K562 (cell line): ENCODE measurements at regions not wholly inside any gene's neighbourhood (a gene's known extent, or its start where the extent isn't known, plus 50 kb on each side); places are given as distances from the start of the nearest gene placed in this dataset.

Experiments
- ATAC-seq: fragments of 200-7000 bp; cut with Tn5 transposase; 3 replicates; pipeline ENCODE4 v1.9.1; 2020; ENCODE audit warnings: moderate library complexity
- BruUV-seq: library from RNA; stranded (reverse); fragments of 400-500 nt; replicated peaks from 2 replicates; lab custom pipeline; 2021; lab: Mats Ljungman, UMichigan
- CTCF ChIA-PET: fragments of 300-600 bp; formaldehyde crosslinking; extraction: SDS; loops from one replicate; lab custom pipeline; 2021; ENCODE audit warnings: low intra/inter-chr PET ratio; lab: Yijun Ruan, JAX
- POLR2A ChIA-PET: fragments of 300-600, 350-650 bp; sonication (Branson Sonifier 250); formaldehyde crosslinking; extraction: SDS; loops from one replicate; lab custom pipeline; 2021; ENCODE audit warnings: antibody characterized with exemption, inconsistent platforms; lab: Yijun Ruan, JAX
- DNase-seq, 4 experiments: peaks; one replicate each; pipeline versions ENCODE4 v3.0.0 to v3.0.0-alpha.2; 2011 to 2018; ENCODE audit warnings: low spot score in 3 of 4, mixed read lengths in 3 of 4; ENCODE audit errors: extremely low read depth in 1 of 4
- FAIRE-seq: peaks from 2 replicates; lab custom pipeline; 2011; peaks lifted over from hg19 to GRCh38; lab: Jason Lieb, UNC
- H2AFZ ChIP-seq: 2 replicates; pipeline ENCODE4 v1.6.0; 2011; ENCODE audit warnings: low read depth, low read length, control low read depth, inconsistent platforms
- H3K27ac ChIP-seq: fragments of 200-600 bp; 3 replicates; pipeline ENCODE4 v1.8.0; 2011; ENCODE audit warnings: low read depth, mild to moderate bottlenecking, control low read depth, inconsistent platforms, low read length, moderate library complexity, mixed read lengths; ENCODE audit errors: extremely low read depth
- H3K27me3 ChIP-seq, 2 experiments: fragments of 300-600 bp in 1 of 2; 2 replicates in 1 of 2; 3 replicates in 1 of 2; pipeline versions ENCODE4 v1.6.0 to v1.8.0; 2011; ENCODE audit warnings: inconsistent platforms in 2 of 2, low read length in 2 of 2, mild to moderate bottlenecking in 1 of 2, mixed read lengths in 1 of 2, moderate library complexity in 1 of 2; ENCODE audit not compliant: control insufficient read depth in 2 of 2, insufficient read depth in 2 of 2
- H3K36me3 ChIP-seq: fragments of 300-600 bp; 3 replicates; pipeline ENCODE4 v1.8.0; 2011; ENCODE audit warnings: mild to moderate bottlenecking, low read length, inconsistent platforms; ENCODE audit not compliant: control insufficient read depth, insufficient read depth
- H3K4me1 ChIP-seq, 2 experiments: fragments of 200-600 bp in 1 of 2; replicated peaks in 1 of 2; 2 replicates in 1 of 2; 3 replicates in 1 of 2; pipeline versions ENCODE4 v1.5.1 to v1.8.0; 2011; ENCODE audit warnings: inconsistent platforms in 2 of 2, low read length in 2 of 2, mild to moderate bottlenecking in 1 of 2, mixed read lengths in 1 of 2, moderate library complexity in 1 of 2; ENCODE audit not compliant: control insufficient read depth in 2 of 2, insufficient read depth in 2 of 2
- H3K4me2 ChIP-seq: 2 replicates; pipeline ENCODE4 v1.6.1; 2011; ENCODE audit warnings: low read length, control low read depth, inconsistent platforms, mixed read lengths; ENCODE audit not compliant: insufficient read depth
- H3K4me3 ChIP-seq: fragments of 200-600 bp; sonication (generic), shearing (Covaris generic); 2 replicates; pipeline ENCODE4 v1.5.1; 2016; ENCODE audit warnings: control low read depth, inconsistent platforms
- H3K79me2 ChIP-seq: fragments of 200-600 bp; 3 replicates; pipeline ENCODE4 v1.8.0; 2011; ENCODE audit warnings: low read length, inconsistent platforms; ENCODE audit not compliant: control insufficient read depth, insufficient read depth
- H3K9ac ChIP-seq, 2 experiments: 2 replicates each; pipeline versions ENCODE4 v1.6.0 to v1.6.1; 2011; ENCODE audit warnings: low read depth in 2 of 2, low read length in 2 of 2, control low read depth in 1 of 2, inconsistent platforms in 1 of 2, mild to moderate bottlenecking in 1 of 2, mixed read lengths in 1 of 2; ENCODE audit not compliant: insufficient read depth in 1 of 2
- H3K9me1 ChIP-seq: one replicate; pipeline ENCODE4 v1.6.0; 2011; ENCODE audit warnings: inconsistent platforms, mild to moderate bottlenecking, low read length, moderate library complexity; ENCODE audit not compliant: control insufficient read depth, insufficient read depth
- H3K9me3 ChIP-seq: replicated peaks from 2 replicates; pipeline ENCODE4 v1.5.1; 2011; ENCODE audit warnings: low read depth, low read length, inconsistent platforms; ENCODE audit not compliant: control insufficient read depth, insufficient read depth
- H4K20me1 ChIP-seq: replicated peaks from 2 replicates; pipeline ENCODE4 v1.6.1; 2011; ENCODE audit warnings: low read length, inconsistent platforms, mixed read lengths; ENCODE audit not compliant: control insufficient read depth, insufficient read depth
- BRCA1 ChIP-seq, 2 experiments: fragments of 450-650 bp in 1 of 2; sonication (generic) in 1 of 2; formaldehyde crosslinking in 1 of 2; IDR thresholded peaks; 2 replicates each; pipeline versions ENCODE4 v1.5.0 to v1.6.1; 2017 to 2020; ENCODE audit warnings: mild to moderate bottlenecking in 1 of 2, missing genetic modification reagents in 1 of 2
- EZH2 ChIP-seq: IDR thresholded peaks from 2 replicates; pipeline ENCODE4 v1.6.1; 2012; ENCODE audit warnings: low read depth, mild to moderate bottlenecking, inconsistent platforms, low read length, borderline replicate concordance
- MEIS2 ChIP-seq: fragments of 450-650 bp; IDR thresholded peaks from 2 replicates; pipeline ENCODE4 v1.6.1; 2014; ENCODE audit warnings: mild to moderate bottlenecking; ENCODE audit not compliant: partially characterized antibody
- RAD21 ChIP-seq, 2 experiments: fragments of 250-450 bp in 1 of 2; fragments of 450-650 bp in 1 of 2; sonication (Bioruptor Pico) in 1 of 2; formaldehyde crosslinking in 1 of 2; IDR thresholded peaks in 1 of 2; conservative IDR thresholded peaks in 1 of 2; 2 replicates each; pipeline versions ENCODE4 v1.4.0 to v1.8.0; 2020 to 2022; ENCODE audit warnings: mild to moderate bottlenecking in 2 of 2, moderate library complexity in 1 of 2
- TCF7L2 ChIP-seq: fragments of 150-350 bp; IDR thresholded peaks from 2 replicates; pipeline ENCODE4 v1.6.1; 2016; ENCODE audit warnings: low read depth, mild to moderate bottlenecking, low read length, moderate library complexity
- YY1 ChIP-seq, 3 experiments: IDR thresholded peaks; 2 replicates each; pipeline ENCODE4 v1.6.1; 2011; ENCODE audit warnings: low read length in 2 of 3, mild to moderate bottlenecking in 2 of 3, moderate library complexity in 2 of 3, borderline replicate concordance in 1 of 3, control low read depth in 1 of 3, low read depth in 1 of 3; ENCODE audit not compliant: insufficient read depth in 3 of 3, insufficient replicate concordance in 2 of 3, control insufficient read depth in 1 of 3, insufficient read length in 1 of 3; ENCODE audit errors: extremely low read depth in 1 of 3
- WGBS: fragments of 100-300 bp; shearing (Covaris generic); methylation state at CpG from one replicate; pipeline ENCODE4 v1.1.6; 2016; ENCODE audit warnings: low coverage, mixed read lengths; ENCODE audit not compliant: insufficient coverage; ENCODE audit errors: missing lambda C conversion rate; 5-methylcytosine and 5-hydroxymethylcytosine counted together
- in situ Hi-C: fragments of 300-500 bp; cut with MboI; formaldehyde crosslinking; loops from 4 replicates; pipeline ENCODE4 v1.15.0; 2018; ENCODE audit warnings: inconsistent platforms, mixed read lengths
- intact Hi-C: fragments of 100-400 bp; cut with micrococcal nuclease; formaldehyde crosslinking; loops from 2 replicates; pipeline ENCODE4 v1.14.2; 2022
- TF ChIP-seq, protein P1 (sequence below): sonication (generic); formaldehyde crosslinking; IDR thresholded peaks from 2 replicates; pipeline ENCODE4 v1.8.0; 2022; ENCODE audit warnings: mild to moderate bottlenecking, low read depth, missing genetic modification reagents

DNA sequence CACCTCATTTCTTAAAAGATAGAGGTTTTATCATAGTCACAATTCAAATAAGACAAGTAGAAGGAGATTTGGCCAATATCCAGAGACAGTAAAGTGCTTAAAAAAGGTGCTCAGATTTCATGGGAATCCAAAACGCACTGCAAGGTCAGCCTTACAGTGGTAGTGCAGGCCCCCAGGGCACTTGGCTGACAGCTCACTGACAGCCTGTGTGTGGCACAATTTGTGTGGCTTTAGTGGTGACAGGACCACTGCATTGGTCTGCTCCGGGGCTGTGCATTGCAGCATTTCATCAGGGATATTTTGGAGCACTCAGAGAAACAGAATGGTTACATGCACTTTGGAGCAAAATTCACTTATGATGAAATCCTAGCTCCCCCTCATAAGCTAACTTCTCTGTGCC, 544.3 kb downstream of the NTRK3 start:
- no peak for DNase-seq
- H3K27me3 ChIP-seq = no peaks in the 10 kb centered on the region
- intact Hi-C loops = no loop called here
- no peak for TF ChIP-seq YY1 (IDR thresholded peaks at IDR 0.05; ENCODE audit: borderline replicate concordance in 1 of 3, control insufficient read depth in 1 of 3, extremely low read depth in 1 of 3, insufficient read depth in 3 of 3, insufficient read length in 1 of 3, insufficient replicate concordance in 2 of 3, low read depth in 1 of 3, low read length in 2 of 3)
- no peak for TF ChIP-seq BRCA1 (IDR thresholded peaks at IDR 0.05)
- TF ChIP-seq BRCA1 (CRISPR knock-in tag; IDR thresholded peaks at IDR 0.05) = no peak
- TF ChIP-seq, all 486 proteins: peak for 0
- ATAC-seq (no peak), FAIRE-seq (no peak)
- H3K9me3 ChIP-seq = no peaks in the 10 kb centered on the region
- H3K36me3 ChIP-seq = no peaks in the 10 kb centered on the region
- H3K4me1 ChIP-seq = no peaks in the 10 kb centered on the region
- 19% methylated on average over 2 of the region's 2 CpGs for WGBS
- no peak overlapping the region for H3K4me2 ChIP-seq
- ChIA-PET POLR2A (no interaction called here), CTCF (no interaction called here)
- H3K79me2 ChIP-seq = no peaks in the 10 kb centered on the region
- H4K20me1 ChIP-seq = no peaks in the 10 kb centered on the region
- no peak overlapping the region for H3K9ac ChIP-seq
- no TSS peak for BruUV-seq
- in situ Hi-C loops = no loop called here
- H2AFZ ChIP-seq = no peak overlapping the region
- no peak overlapping the region for H3K27ac ChIP-seq
- peaks cover 3% of the 10 kb centered on the region for H3K9me1 ChIP-seq
- H3K4me3 ChIP-seq = no peak overlapping the region

DNA sequence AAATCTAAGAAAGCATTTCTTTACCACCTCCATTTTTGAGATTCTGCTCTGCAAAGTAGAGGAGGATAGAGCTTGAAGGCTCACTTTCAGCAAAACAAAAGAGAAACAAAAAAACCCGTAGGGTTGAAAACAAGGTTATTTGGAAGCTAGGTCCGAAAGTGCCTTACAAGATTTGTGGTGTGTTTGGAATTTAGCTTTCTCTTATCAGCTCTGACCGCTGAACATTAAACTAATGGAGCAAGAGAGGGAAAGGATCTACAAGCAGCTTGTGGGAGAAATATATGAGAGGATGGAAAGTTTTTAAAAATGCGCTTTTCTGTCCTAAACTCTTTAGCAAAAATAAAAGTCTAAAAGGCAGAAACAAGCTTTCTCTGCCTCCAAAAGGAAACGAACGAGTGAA, 545.5 kb downstream of the NTRK3 start:
- intact Hi-C loops (no loop called here), in situ Hi-C loops (no loop called here)
- no peak overlapping the region for H3K27ac ChIP-seq
- H3K9ac ChIP-seq = no peak overlapping the region
- no peak overlapping the region for H2AFZ ChIP-seq
- H3K27me3 ChIP-seq = no peaks in the 10 kb centered on the region
- 6% methylated on average over 6 of the region's 6 CpGs for WGBS
- no peaks in the 10 kb centered on the region for H3K36me3 ChIP-seq
- no peaks in the 10 kb centered on the region for H3K4me1 ChIP-seq
- no peak for FAIRE-seq
- TF ChIP-seq, protein P1, sequence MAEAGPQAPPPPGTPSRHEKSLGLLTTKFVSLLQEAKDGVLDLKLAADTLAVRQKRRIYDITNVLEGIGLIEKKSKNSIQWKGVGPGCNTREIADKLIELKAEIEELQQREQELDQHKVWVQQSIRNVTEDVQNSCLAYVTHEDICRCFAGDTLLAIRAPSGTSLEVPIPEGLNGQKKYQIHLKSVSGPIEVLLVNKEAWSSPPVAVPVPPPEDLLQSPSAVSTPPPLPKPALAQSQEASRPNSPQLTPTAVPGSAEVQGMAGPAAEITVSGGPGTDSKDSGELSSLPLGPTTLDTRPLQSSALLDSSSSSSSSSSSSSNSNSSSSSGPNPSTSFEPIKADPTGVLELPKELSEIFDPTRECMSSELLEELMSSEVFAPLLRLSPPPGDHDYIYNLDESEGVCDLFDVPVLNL (CRISPR knock-in tag) = no peak
- TF ChIP-seq MEIS2 (no peak), EZH2 (no peak), TCF7L2 (no peak), RAD21 (CRISPR knock-in tag; conservative IDR thresholded peaks at IDR 0.05 in 1 of 2, IDR thresholded peaks at IDR 0.05 in 1 of 2) (no peak)
- no peak for ATAC-seq
- no TSS peak for BruUV-seq
- ChIA-PET CTCF (no interaction called here), POLR2A (interaction anchor here (0.6 to 1.0 kb wide), 4 partner anchors 14 to 25 kb away, joined by 3 read pairs; no protein-coding TSS in a partner anchor)
- H3K79me2 ChIP-seq = no peaks in the 10 kb centered on the region
- peaks cover 3% of the 10 kb centered on the region for H3K9me1 ChIP-seq
- no peaks in the 10 kb centered on the region for H3K9me3 ChIP-seq
- no peak overlapping the region for H3K4me3 ChIP-seq
- no peak overlapping the region for H3K4me2 ChIP-seq
- DNase-seq = no peak
- no peaks in the 10 kb centered on the region for H4K20me1 ChIP-seq
